ENCODE measurements at regions not wholly inside any gene's neighbourhood (a gene's known extent, or its start where the extent isn't known, plus 50 kb on each side); places are given as distances from the start of the nearest gene placed in this dataset.

DNA sequence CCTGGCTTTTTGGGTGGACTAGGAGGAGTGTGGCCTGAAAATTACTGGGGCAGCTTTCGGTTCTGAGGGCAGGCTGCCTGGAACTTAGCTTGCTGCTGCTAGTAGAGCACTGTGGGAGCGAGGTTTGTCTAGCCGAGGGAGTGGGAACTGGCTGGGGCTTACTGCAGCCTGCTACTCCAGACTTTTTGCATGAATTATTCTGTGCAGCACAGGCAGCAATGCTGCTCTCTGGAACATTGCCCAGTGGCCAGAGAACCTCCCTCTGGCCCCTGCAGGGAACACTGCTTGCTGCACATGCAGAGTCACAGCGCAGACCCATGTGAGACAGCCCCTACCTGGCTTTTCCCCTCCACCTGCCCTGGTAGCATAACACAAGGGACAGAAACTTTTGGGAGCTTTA, 263.9 kb upstream of the SLITRK2 start:
- Mint-ChIP-seq H3K27me3 (ENCODE audit: unreplicated experiment) (no peaks in the 10 kb centered on the region), H3K4me3 (ENCODE audit: unreplicated experiment) (no peak overlapping the region), H3K27ac (ENCODE audit: unreplicated experiment) (no peak overlapping the region), H3K9me3 (ENCODE audit: unreplicated experiment) (peaks cover 2% of the 10 kb centered on the region), H3K4me1 (ENCODE audit: low read depth, unreplicated experiment) (peaks cover 4% of the 10 kb centered on the region), H3K36me3 (ENCODE audit: unreplicated experiment) (no peaks in the 10 kb centered on the region)
- no peak for DNase-seq
- TF ChIP-seq, protein P1, sequence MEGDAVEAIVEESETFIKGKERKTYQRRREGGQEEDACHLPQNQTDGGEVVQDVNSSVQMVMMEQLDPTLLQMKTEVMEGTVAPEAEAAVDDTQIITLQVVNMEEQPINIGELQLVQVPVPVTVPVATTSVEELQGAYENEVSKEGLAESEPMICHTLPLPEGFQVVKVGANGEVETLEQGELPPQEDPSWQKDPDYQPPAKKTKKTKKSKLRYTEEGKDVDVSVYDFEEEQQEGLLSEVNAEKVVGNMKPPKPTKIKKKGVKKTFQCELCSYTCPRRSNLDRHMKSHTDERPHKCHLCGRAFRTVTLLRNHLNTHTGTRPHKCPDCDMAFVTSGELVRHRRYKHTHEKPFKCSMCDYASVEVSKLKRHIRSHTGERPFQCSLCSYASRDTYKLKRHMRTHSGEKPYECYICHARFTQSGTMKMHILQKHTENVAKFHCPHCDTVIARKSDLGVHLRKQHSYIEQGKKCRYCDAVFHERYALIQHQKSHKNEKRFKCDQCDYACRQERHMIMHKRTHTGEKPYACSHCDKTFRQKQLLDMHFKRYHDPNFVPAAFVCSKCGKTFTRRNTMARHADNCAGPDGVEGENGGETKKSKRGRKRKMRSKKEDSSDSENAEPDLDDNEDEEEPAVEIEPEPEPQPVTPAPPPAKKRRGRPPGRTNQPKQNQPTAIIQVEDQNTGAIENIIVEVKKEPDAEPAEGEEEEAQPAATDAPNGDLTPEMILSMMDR (IDR thresholded peaks at IDR 0.05; ENCODE audit: partially characterized antibody, unreplicated experiment) = no peak

DNA sequence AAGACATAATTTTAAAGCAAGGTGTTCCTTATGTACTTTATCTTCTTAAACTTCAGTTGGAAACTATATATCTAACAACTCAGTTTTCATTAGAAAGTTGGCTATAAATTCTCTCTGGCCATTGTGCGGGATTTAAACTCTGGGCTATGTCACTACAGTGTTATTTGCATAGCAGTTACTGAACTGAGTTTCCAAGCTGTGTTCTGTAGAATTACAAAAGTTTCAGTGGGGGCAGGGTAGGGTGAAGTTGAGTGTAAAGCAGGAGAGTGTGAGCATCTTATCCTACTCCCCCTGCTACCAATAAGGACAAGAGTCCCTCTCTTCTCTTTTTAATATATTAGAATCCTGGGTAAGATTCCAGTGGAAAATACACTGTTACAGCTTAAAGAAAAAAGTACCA, 254.5 kb upstream of the SLITRK2 start:
- H3K9me3 Mint-ChIP-seq (ENCODE audit: unreplicated experiment) = no peaks in the 10 kb centered on the region
- DNase-seq = no peak
- H3K27me3 Mint-ChIP-seq (ENCODE audit: unreplicated experiment) = no peaks in the 10 kb centered on the region

DNA sequence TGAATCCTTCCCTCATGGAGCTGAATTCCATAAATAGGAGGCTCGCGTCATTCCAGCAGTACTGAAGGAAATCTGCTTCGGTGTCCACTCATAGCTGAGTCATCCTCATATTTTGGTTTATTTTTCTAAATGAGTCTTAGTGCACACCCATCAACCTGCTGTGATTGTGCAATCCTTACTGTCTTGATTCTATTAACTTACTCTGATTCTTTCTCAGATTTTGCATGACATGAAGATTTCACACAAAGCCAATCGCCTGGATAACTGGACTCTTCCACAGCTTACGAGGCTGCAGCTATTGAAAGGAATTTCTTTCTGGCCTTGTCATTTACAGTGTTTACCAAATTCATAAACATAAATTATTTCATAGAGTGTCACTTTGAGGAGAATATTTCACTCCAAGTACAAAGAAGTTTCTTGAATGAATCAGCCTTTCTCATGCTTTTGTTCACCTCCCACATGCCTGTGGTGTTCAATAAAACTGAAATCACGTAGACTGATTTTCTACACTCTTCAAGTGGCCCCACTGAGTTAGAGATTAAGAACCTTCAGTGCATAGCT, 207.6 kb upstream of the SLITRK2 start:
- no peaks in the 10 kb centered on the region for H3K9me3 Mint-ChIP-seq (ENCODE audit: unreplicated experiment)
- no peaks in the 10 kb centered on the region for H3K4me1 Mint-ChIP-seq (ENCODE audit: low read depth, unreplicated experiment)
- no peak overlapping the region for H3K4me3 Mint-ChIP-seq (ENCODE audit: unreplicated experiment)
- TF ChIP-seq, protein P1 (IDR thresholded peaks at IDR 0.05; ENCODE audit: partially characterized antibody, unreplicated experiment) = no peak
- H3K27ac Mint-ChIP-seq (ENCODE audit: unreplicated experiment) = no peak overlapping the region
- DNase-seq = no peak
- H3K27me3 Mint-ChIP-seq (ENCODE audit: unreplicated experiment) = peaks cover 1% of the 10 kb centered on the region
- no peaks in the 10 kb centered on the region for H3K36me3 Mint-ChIP-seq (ENCODE audit: unreplicated experiment)

More for the DNA sequence above, 254.5 kb upstream of the SLITRK2 start:
- H3K36me3 Mint-ChIP-seq (ENCODE audit: unreplicated experiment) = no peaks in the 10 kb centered on the region
- H3K4me3 Mint-ChIP-seq (ENCODE audit: unreplicated experiment) = no peak overlapping the region
- TF ChIP-seq, protein P1 (IDR thresholded peaks at IDR 0.05; ENCODE audit: partially characterized antibody, unreplicated experiment) = no peak
- H3K4me1 Mint-ChIP-seq (ENCODE audit: low read depth, unreplicated experiment) = no peaks in the 10 kb centered on the region
- H3K27ac Mint-ChIP-seq (ENCODE audit: unreplicated experiment) = no peak overlapping the region

DNA sequence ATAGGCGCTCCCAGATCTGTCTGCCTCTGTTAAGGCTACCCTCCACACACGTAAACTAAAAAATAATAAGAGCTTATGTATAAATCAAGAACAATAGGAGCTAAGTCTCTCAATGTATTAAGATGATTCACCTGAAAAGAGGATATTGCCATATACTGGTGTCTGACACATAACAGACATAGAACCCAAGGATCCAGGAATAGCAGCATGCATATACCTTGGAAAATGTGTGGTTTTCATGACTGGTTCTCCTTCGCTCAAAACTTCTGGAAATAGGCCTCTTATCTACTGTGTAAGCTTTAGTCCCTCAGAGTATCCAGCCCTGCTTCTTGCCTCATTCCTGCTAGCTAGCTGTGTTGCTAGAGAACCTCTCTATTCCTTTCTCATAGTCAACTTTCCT, 203.7 kb upstream of the SLITRK2 start:
- no peaks in the 10 kb centered on the region for H3K9me3 Mint-ChIP-seq (ENCODE audit: unreplicated experiment)
- peaks cover 1% of the 10 kb centered on the region for H3K27me3 Mint-ChIP-seq (ENCODE audit: unreplicated experiment)
- no peaks in the 10 kb centered on the region for H3K36me3 Mint-ChIP-seq (ENCODE audit: unreplicated experiment)
- no peak for DNase-seq
- H3K4me1 Mint-ChIP-seq (ENCODE audit: low read depth, unreplicated experiment) = no peaks in the 10 kb centered on the region
- H3K27ac Mint-ChIP-seq (ENCODE audit: unreplicated experiment) = no peak overlapping the region
- no peak overlapping the region for H3K4me3 Mint-ChIP-seq (ENCODE audit: unreplicated experiment)
- TF ChIP-seq, protein P1 (IDR thresholded peaks at IDR 0.05; ENCODE audit: partially characterized antibody, unreplicated experiment) = no peak

DNA sequence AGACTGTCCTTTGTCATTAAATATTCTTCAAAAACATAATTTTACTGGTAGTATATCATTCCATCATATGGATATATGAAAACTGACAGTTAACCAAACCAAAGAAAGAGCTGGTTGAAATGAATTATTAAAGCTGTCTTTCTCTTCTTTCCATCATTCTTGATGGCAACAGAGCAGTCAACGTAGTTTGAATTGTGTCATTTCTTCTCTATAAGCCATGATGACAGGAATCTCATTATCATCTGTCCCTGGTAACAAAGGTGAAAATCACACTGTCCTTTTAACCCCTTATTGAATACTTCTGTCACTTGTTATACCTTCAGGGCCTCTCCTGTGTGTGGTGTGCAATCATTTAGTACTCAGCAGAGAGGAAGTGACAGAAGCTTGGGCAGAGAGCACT, 197.0 kb upstream of the SLITRK2 start:
- Mint-ChIP-seq H3K4me1 (ENCODE audit: low read depth, unreplicated experiment) (no peaks in the 10 kb centered on the region), H3K9me3 (ENCODE audit: unreplicated experiment) (no peaks in the 10 kb centered on the region), H3K27ac (ENCODE audit: unreplicated experiment) (no peak overlapping the region), H3K4me3 (ENCODE audit: unreplicated experiment) (no peak overlapping the region), H3K36me3 (ENCODE audit: unreplicated experiment) (no peaks in the 10 kb centered on the region), H3K27me3 (ENCODE audit: unreplicated experiment) (no peaks in the 10 kb centered on the region)
- TF ChIP-seq, protein P1 (IDR thresholded peaks at IDR 0.05; ENCODE audit: partially characterized antibody, unreplicated experiment) = no peak
- no peak for DNase-seq
